H9 (cell line): ENCODE measurements at regions not wholly inside any gene's neighbourhood (a gene's known extent, or its start where the extent isn't known, plus 50 kb on each side); places are given as distances from the start of the nearest gene placed in this dataset.

Source experiments
- DNase-seq: peaks from one replicate; pipeline ENCODE4 v3.0.0-alpha.2; 2017
- H2AFZ ChIP-seq: one replicate; pipeline ENCODE4 v1.6.1; 2013; ENCODE audit warnings: mild to moderate bottlenecking, low read length, control low read depth, moderate library complexity
- H2AK5ac ChIP-seq: 2 replicates; pipeline ENCODE4 v1.6.1; 2013; ENCODE audit warnings: low read length, control low read depth, mixed read lengths; ENCODE audit not compliant: insufficient read length
- H2BK120ac ChIP-seq: one replicate; pipeline ENCODE4 v1.6.1; 2013; ENCODE audit warnings: low read depth, mild to moderate bottlenecking, low read length, control low read depth, inconsistent platforms; ENCODE audit not compliant: poor library complexity, severe bottlenecking
- H2BK12ac ChIP-seq: 2 replicates; pipeline ENCODE4 v1.6.1; 2013; ENCODE audit warnings: low read length, control low read depth, mixed read lengths, low read depth; ENCODE audit not compliant: insufficient read length
- H2BK15ac ChIP-seq: 2 replicates; pipeline ENCODE4 v1.6.1; 2013; ENCODE audit warnings: low read depth, low read length, control low read depth
- H2BK20ac ChIP-seq: one replicate; pipeline ENCODE4 v1.6.1; 2013; ENCODE audit warnings: low read depth, mild to moderate bottlenecking, low read length, control low read depth, inconsistent platforms; ENCODE audit not compliant: poor library complexity, severe bottlenecking
- H2BK5ac ChIP-seq: 2 replicates; pipeline ENCODE4 v1.6.1; 2013; ENCODE audit warnings: low read length, control low read depth, mixed read lengths; ENCODE audit not compliant: insufficient read length
- H3K14ac ChIP-seq: 2 replicates; pipeline ENCODE4 v1.6.1; 2013; ENCODE audit warnings: low read length, control low read depth; ENCODE audit not compliant: insufficient read depth
- H3K18ac ChIP-seq: 2 replicates; pipeline ENCODE4 v1.6.1; 2013; ENCODE audit warnings: low read depth, mild to moderate bottlenecking, mixed read lengths, low read length, control low read depth; ENCODE audit not compliant: insufficient read length
- H3K23ac ChIP-seq: 2 replicates; pipeline ENCODE4 v1.6.1; 2013; ENCODE audit warnings: low read length, control low read depth, mixed read lengths, low read depth; ENCODE audit not compliant: insufficient read length
- H3K23me2 ChIP-seq: 2 replicates; pipeline ENCODE4 v1.6.1; 2013; ENCODE audit warnings: low read depth, mild to moderate bottlenecking, mixed read lengths, low read length, control low read depth; ENCODE audit not compliant: insufficient read length, poor library complexity, severe bottlenecking
- H3K27ac ChIP-seq: 2 replicates; pipeline ENCODE4 v1.5.1; 2013; ENCODE audit warnings: low read length, control low read depth, mixed read lengths, low read depth; ENCODE audit not compliant: insufficient read length
- H3K27me3 ChIP-seq: 2 replicates; pipeline ENCODE4 v1.6.1; 2013; ENCODE audit warnings: low read length, control low read depth, inconsistent platforms; ENCODE audit not compliant: insufficient read depth
- H3K4ac ChIP-seq: 2 replicates; pipeline ENCODE4 v1.6.1; 2013; ENCODE audit warnings: low read depth, mild to moderate bottlenecking, control low read depth, inconsistent platforms, low read length, moderate library complexity
- H3K4me1 ChIP-seq: 2 replicates; pipeline ENCODE4 v1.6.1; 2013; ENCODE audit warnings: low read length, control low read depth, inconsistent platforms; ENCODE audit not compliant: insufficient read depth
- H3K4me2 ChIP-seq: 2 replicates; pipeline ENCODE4 v1.6.1; 2013; ENCODE audit warnings: low read length, control low read depth, mixed read lengths; ENCODE audit not compliant: insufficient read length, insufficient read depth
- H3K56ac ChIP-seq: 2 replicates; pipeline ENCODE4 v1.6.1; 2013; ENCODE audit warnings: low read depth, mild to moderate bottlenecking, mixed read lengths, low read length, control low read depth; ENCODE audit not compliant: insufficient read length
- H3K79me1 ChIP-seq: 2 replicates; pipeline ENCODE4 v1.6.1; 2013; ENCODE audit warnings: low read depth, mild to moderate bottlenecking, moderate library complexity, low read length, control low read depth, inconsistent platforms; ENCODE audit not compliant: insufficient read depth, poor library complexity, severe bottlenecking
- H3K79me2 ChIP-seq: 2 replicates; pipeline ENCODE4 v1.6.1; 2013; ENCODE audit warnings: low read length, control low read depth, inconsistent platforms; ENCODE audit not compliant: insufficient read depth
- H3K9ac ChIP-seq: 2 replicates; pipeline ENCODE4 v1.6.1; 2013; ENCODE audit warnings: low read length, control low read depth, mixed read lengths; ENCODE audit not compliant: insufficient read length; ENCODE audit errors: extremely low read depth
- H3K9me3 ChIP-seq: one replicate; pipeline ENCODE4 v1.6.1; 2013; ENCODE audit warnings: low read depth, low read length, inconsistent platforms; ENCODE audit not compliant: control insufficient read depth
- H3T11ph ChIP-seq: one replicate; pipeline ENCODE4 v1.6.1; 2013; ENCODE audit warnings: mild to moderate bottlenecking, low read length, control low read depth, inconsistent platforms
- H4K20me1 ChIP-seq: one replicate; pipeline ENCODE4 v1.6.1; 2013; ENCODE audit not compliant: control insufficient read depth, insufficient read length, insufficient read depth
- H4K5ac ChIP-seq: 2 replicates; pipeline ENCODE4 v1.6.1; 2013; ENCODE audit warnings: low read depth, mild to moderate bottlenecking, mixed read lengths, low read length, control low read depth; ENCODE audit not compliant: insufficient read length
- H4K8ac ChIP-seq: replicated peaks from 2 replicates; pipeline ENCODE4 v1.6.1; 2013; ENCODE audit warnings: low read length, control low read depth, mixed read lengths, low read depth; ENCODE audit not compliant: insufficient read length
- H4K91ac ChIP-seq: 2 replicates; pipeline ENCODE4 v1.6.1; 2013; ENCODE audit warnings: low read depth, mild to moderate bottlenecking, moderate library complexity, mixed read lengths, low read length, control low read depth; ENCODE audit not compliant: insufficient read length
- H3K27ac Mint-ChIP-seq, 3 experiments: 2 replicates in 2 of 3; 3 replicates in 1 of 3; pipeline ENCODE4 v1.8.0; 2020 to 2021; ENCODE audit warnings: mixed read lengths in 3 of 3, mild to moderate bottlenecking in 1 of 3, moderate library complexity in 1 of 3
- H3K27me3 Mint-ChIP-seq: 2 replicates; pipeline ENCODE4 v1.8.0; 2021; ENCODE audit warnings: low read depth, mild to moderate bottlenecking, moderate library complexity, mixed read lengths
- H3K36me3 Mint-ChIP-seq, 3 experiments: 2 replicates in 2 of 3; 3 replicates in 1 of 3; pipeline ENCODE4 v1.8.0; 2020 to 2021; ENCODE audit warnings: low read depth in 3 of 3, mixed read lengths in 3 of 3; ENCODE audit not compliant: insufficient read depth in 1 of 3
- H3K4me1 Mint-ChIP-seq, 2 experiments: 2 replicates each; pipeline ENCODE4 v1.8.0; 2020; ENCODE audit warnings: mixed read lengths in 2 of 2
- H3K4me3 Mint-ChIP-seq, 2 experiments: 2 replicates in 1 of 2; 3 replicates in 1 of 2; pipeline ENCODE4 v1.8.0; 2020 to 2021; ENCODE audit warnings: mild to moderate bottlenecking in 2 of 2, mixed read lengths in 2 of 2, moderate library complexity in 1 of 2
- H3K9me3 Mint-ChIP-seq, 2 experiments: 2 replicates in 1 of 2; 3 replicates in 1 of 2; pipeline ENCODE4 v1.8.0; 2020; ENCODE audit warnings: mild to moderate bottlenecking in 2 of 2, mixed read lengths in 2 of 2, moderate library complexity in 1 of 2
- WGBS: extraction: QIAGEN DNeasy Blood & Tissue Kit; methylation state at CpG from one replicate; pipeline ENCODE4 v1.1.7; 2013; ENCODE audit warnings: missing lambda C conversion rate, low lambda C conversion rate, mixed read lengths; ENCODE audit not compliant: insufficient read length; ENCODE audit errors: extremely low coverage; 5-methylcytosine and 5-hydroxymethylcytosine counted together
- TF ChIP-seq, protein P1 (sequence below): fragments of 200-600 bp; sonication (generic); conservative IDR thresholded peaks from 3 replicates; pipeline ENCODE4 v1.8.0; 2021; ENCODE audit warnings: antibody characterized with exemption, mild to moderate bottlenecking

DNA sequence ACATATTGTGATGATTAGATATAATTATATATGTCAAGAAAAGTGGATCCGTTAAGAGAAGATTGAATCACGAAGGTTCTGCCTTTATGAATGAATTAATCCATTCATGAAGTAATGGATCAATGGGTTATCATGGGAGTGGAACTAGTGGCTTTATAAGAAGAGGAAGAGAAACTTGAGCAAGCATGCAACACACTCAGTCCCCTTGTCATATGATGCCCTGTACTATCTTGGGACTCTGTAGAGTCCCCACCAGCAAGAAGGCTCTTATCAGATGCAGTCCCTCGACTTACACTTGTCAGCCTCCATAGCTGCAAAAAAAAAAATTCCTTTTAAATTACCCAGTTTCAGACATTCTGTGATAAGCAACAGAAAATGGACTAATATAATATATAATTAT lies 301.9 kb downstream of the RAP2B start:
- TF ChIP-seq, protein P1, sequence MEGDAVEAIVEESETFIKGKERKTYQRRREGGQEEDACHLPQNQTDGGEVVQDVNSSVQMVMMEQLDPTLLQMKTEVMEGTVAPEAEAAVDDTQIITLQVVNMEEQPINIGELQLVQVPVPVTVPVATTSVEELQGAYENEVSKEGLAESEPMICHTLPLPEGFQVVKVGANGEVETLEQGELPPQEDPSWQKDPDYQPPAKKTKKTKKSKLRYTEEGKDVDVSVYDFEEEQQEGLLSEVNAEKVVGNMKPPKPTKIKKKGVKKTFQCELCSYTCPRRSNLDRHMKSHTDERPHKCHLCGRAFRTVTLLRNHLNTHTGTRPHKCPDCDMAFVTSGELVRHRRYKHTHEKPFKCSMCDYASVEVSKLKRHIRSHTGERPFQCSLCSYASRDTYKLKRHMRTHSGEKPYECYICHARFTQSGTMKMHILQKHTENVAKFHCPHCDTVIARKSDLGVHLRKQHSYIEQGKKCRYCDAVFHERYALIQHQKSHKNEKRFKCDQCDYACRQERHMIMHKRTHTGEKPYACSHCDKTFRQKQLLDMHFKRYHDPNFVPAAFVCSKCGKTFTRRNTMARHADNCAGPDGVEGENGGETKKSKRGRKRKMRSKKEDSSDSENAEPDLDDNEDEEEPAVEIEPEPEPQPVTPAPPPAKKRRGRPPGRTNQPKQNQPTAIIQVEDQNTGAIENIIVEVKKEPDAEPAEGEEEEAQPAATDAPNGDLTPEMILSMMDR = no peak
- Histone ChIP-seq H3K9ac (no peak overlapping the region), H3K18ac (no peak overlapping the region)

More for the DNA sequence above, 301.9 kb downstream of the RAP2B start:
- no peak overlapping the region for H2BK12ac ChIP-seq
- no peak overlapping the region for H3K23ac ChIP-seq
- no peak overlapping the region for H2BK120ac ChIP-seq
- no peak overlapping the region for H2BK15ac ChIP-seq
- no peaks in the 10 kb centered on the region for H3K79me1 ChIP-seq
- no peak overlapping the region for H2BK5ac ChIP-seq
- no peak overlapping the region for H3T11ph ChIP-seq
- Mint-ChIP-seq H3K27ac (no peak overlapping the region), H3K27me3 (no peaks in the 10 kb centered on the region), H3K9me3 (no peaks in the 10 kb centered on the region), H3K36me3 (no peaks in the 10 kb centered on the region; a peak in 1 of 7 replicates), H3K4me1 (no peaks in the 10 kb centered on the region), H3K4me3 (no peak overlapping the region)
- H3K9me3 ChIP-seq = no peaks in the 10 kb centered on the region
- no peaks in the 10 kb centered on the region for H3K23me2 ChIP-seq
- no peak overlapping the region for H3K56ac ChIP-seq
- no peaks in the 10 kb centered on the region for H4K20me1 ChIP-seq
- no peak for DNase-seq
- H3K4me2 ChIP-seq = no peak overlapping the region
- H3K4ac ChIP-seq = no peak overlapping the region
- no peak overlapping the region for H4K5ac ChIP-seq
- H3K4me1 ChIP-seq = no peaks in the 10 kb centered on the region
- no peak overlapping the region for H3K14ac ChIP-seq
- H3K27me3 ChIP-seq = no peaks in the 10 kb centered on the region
- no peak overlapping the region for H4K91ac ChIP-seq
- H3K79me2 ChIP-seq = no peaks in the 10 kb centered on the region
- H2BK20ac ChIP-seq = no peak overlapping the region
- WGBS = no CpG with 5 or more reads among the region's 3 CpGs
- H4K8ac ChIP-seq = no peak overlapping the region
- no peak overlapping the region for H3K27ac ChIP-seq
- H2AK5ac ChIP-seq = no peak overlapping the region
- H2AFZ ChIP-seq = no peak overlapping the region
